Thyroid gland (tissue), 4 donors: ENCODE measurements at regions not wholly inside any gene's neighbourhood (a gene's known extent, or its start where the extent isn't known, plus 50 kb on each side); places are given as distances from the start of the nearest gene placed in this dataset.

ENCODE experiments used
- POLR2A ChIP-seq, 2 donors: fragments of 450-650 bp; IDR thresholded peaks; one replicate each; pipeline ENCODE4 v1.6.1; 2017; ENCODE audit warnings: antibody characterized with exemption in 2 of 2, mild to moderate bottlenecking in 2 of 2, moderate library complexity in 1 of 2
- TF ChIP-seq, protein P1 (sequence below), 6 experiments: fragments of 200-600 bp in 3 of 6; fragments of 450-650 bp in 3 of 6; sonication (generic) in 3 of 6; IDR thresholded peaks; one replicate each; pipeline ENCODE4 v1.5.1; 2016 to 2019; ENCODE audit warnings: antibody characterized with exemption in 6 of 6, mild to moderate bottlenecking in 2 of 6, inconsistent platforms in 1 of 6, moderate library complexity in 1 of 6

- TF ChIP-seq, protein P1, sequence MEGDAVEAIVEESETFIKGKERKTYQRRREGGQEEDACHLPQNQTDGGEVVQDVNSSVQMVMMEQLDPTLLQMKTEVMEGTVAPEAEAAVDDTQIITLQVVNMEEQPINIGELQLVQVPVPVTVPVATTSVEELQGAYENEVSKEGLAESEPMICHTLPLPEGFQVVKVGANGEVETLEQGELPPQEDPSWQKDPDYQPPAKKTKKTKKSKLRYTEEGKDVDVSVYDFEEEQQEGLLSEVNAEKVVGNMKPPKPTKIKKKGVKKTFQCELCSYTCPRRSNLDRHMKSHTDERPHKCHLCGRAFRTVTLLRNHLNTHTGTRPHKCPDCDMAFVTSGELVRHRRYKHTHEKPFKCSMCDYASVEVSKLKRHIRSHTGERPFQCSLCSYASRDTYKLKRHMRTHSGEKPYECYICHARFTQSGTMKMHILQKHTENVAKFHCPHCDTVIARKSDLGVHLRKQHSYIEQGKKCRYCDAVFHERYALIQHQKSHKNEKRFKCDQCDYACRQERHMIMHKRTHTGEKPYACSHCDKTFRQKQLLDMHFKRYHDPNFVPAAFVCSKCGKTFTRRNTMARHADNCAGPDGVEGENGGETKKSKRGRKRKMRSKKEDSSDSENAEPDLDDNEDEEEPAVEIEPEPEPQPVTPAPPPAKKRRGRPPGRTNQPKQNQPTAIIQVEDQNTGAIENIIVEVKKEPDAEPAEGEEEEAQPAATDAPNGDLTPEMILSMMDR (IDR thresholded peaks at IDR 0.05) = no peak
- no peak for TF ChIP-seq POLR2A (IDR thresholded peaks at IDR 0.05)
Measured at GRCh38 chrY:19268331-19268730, 476.2 kb downstream of the KDM5D start.
